IMR-90 (cell line): ENCODE measurements at regions not wholly inside any gene's neighbourhood (a gene's known extent, or its start where the extent isn't known, plus 50 kb on each side); places are given as distances from the start of the nearest gene placed in this dataset.

Source experiments
- BHLHE40 ChIP-seq: fragments of 150-350 bp; IDR thresholded peaks from 2 replicates; pipeline ENCODE4 v1.6.1; 2016; ENCODE audit warnings: mild to moderate bottlenecking, low read depth, low read length
- CHD1 ChIP-seq: IDR thresholded peaks from 2 replicates; pipeline ENCODE4 v1.6.1; 2012; ENCODE audit warnings: low read depth, low read length, improper control_type of control experiment
- CTCF ChIP-seq: conservative IDR thresholded peaks from 2 replicates; pipeline ENCODE4 v1.5.1; 2012; ENCODE audit warnings: mild to moderate bottlenecking, low read depth, low read length, improper control_type of control experiment
- MXI1 ChIP-seq: IDR thresholded peaks from 2 replicates; pipeline ENCODE4 v1.6.1; 2012; ENCODE audit warnings: low read depth, mild to moderate bottlenecking, low read length, moderate library complexity, borderline replicate concordance
- NFE2L2 ChIP-seq: fragments of 150-350 bp; IDR thresholded peaks from 2 replicates; pipeline ENCODE4 v1.6.1; 2016; ENCODE audit warnings: low read depth, mild to moderate bottlenecking, low read length
- POLR2A ChIP-seq: IDR thresholded peaks from 2 replicates; pipeline ENCODE4 v1.6.1; 2012; ENCODE audit warnings: mild to moderate bottlenecking, low read depth, low read length
- RAD21 ChIP-seq: IDR thresholded peaks from 2 replicates; pipeline ENCODE4 v1.6.1; 2012; ENCODE audit warnings: low read length, improper control_type of control experiment

DNA sequence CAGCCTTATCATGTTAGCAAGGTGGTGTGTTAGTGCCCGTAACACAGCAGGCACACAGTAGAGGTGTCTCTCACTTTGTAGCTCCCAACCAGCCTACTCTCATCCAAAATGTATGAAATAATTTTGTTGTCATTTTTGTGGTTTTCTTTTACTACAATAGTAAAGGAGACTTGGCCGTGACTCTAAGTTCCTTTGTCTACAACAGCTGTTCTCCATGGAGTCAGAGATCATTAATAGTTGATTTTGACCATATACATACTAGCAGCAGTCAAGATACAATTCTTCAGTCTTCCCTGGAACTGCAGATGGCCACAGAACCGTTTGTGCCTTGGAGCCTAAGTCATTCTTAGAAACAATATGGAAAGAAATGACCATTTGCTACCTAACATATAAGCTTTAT lies 567.1 kb downstream of the TLR4 start:
- TF ChIP-seq CTCF (no peak), MXI1 (no peak), RAD21 (no peak), POLR2A (no peak), NFE2L2 (no peak), BHLHE40 (no peak), CHD1 (no peak)
